Gastrocnemius medialis (tissue), 4 donors: ENCODE measurements at regions not wholly inside any gene's neighbourhood (a gene's known extent, or its start where the extent isn't known, plus 50 kb on each side); places are given as distances from the start of the nearest gene placed in this dataset.

Source experiments
- ATAC-seq, 2 donors: fragments of 150-250 bp; one replicate each; pipeline ENCODE4 v1.9.1; 2016
- DNase-seq, 2 donors: peaks; one replicate each; pipeline ENCODE4 v3.0.0-alpha.2; 2019
- H3K27ac ChIP-seq, 4 donors: fragments of 200-600 bp; sonication (generic); 1 replicate in 1 of 4; 2 replicates in 3 of 4; pipeline ENCODE4 v1.5.1; 2016 to 2018; ENCODE audit warnings: mild to moderate bottlenecking in 2 of 4, moderate library complexity in 1 of 4
- H3K27me3 ChIP-seq, 3 donors: fragments of 200-600 bp; sonication (generic) in 2 of 3; 1 replicate in 1 of 3; 2 replicates in 2 of 3; pipeline versions ENCODE4 v1.5.1 to v1.6.0; 2016 to 2019; ENCODE audit warnings: mild to moderate bottlenecking in 1 of 3, moderate library complexity in 1 of 3
- H3K36me3 ChIP-seq, 2 donors: fragments of 200-600 bp; sonication (generic) in 1 of 2; one replicate each; pipeline ENCODE4 v1.5.1; 2017 to 2018
- H3K4me1 ChIP-seq, 2 donors: fragments of 200-600 bp; sonication (generic) in 1 of 2; one replicate each; pipeline ENCODE4 v1.5.1; 2016 to 2017; ENCODE audit warnings: mild to moderate bottlenecking in 2 of 2
- H3K4me3 ChIP-seq, 4 donors: fragments of 200-600 bp; sonication (generic) in 3 of 4; 1 replicate in 1 of 4; 2 replicates in 3 of 4; pipeline ENCODE4 v1.5.1; 2016 to 2019; ENCODE audit warnings: mild to moderate bottlenecking in 2 of 4
- H3K9me3 ChIP-seq, 3 donors: fragments of 200-600 bp; sonication (generic) in 2 of 3; 1 replicate in 1 of 3; 2 replicates in 2 of 3; pipeline ENCODE4 v1.5.1; 2016 to 2019
- CTCF ChIP-seq, 5 experiments: fragments of 450-650 bp in 3 of 5; fragments of 200-600 bp in 2 of 5; sonication (generic) in 2 of 5; IDR thresholded peaks in 4 of 5; conservative IDR thresholded peaks in 1 of 5; 1 replicate in 4 of 5; 2 replicates in 1 of 5; pipeline ENCODE4 v1.5.1; 2016 to 2019; ENCODE audit warnings: antibody characterized with exemption in 5 of 5, mild to moderate bottlenecking in 3 of 5, moderate library complexity in 3 of 5
- POLR2A ChIP-seq, 2 donors: fragments of 450-650 bp; IDR thresholded peaks; one replicate each; pipeline ENCODE4 v1.6.1; 2017; ENCODE audit warnings: antibody characterized with exemption in 2 of 2, mild to moderate bottlenecking in 2 of 2, moderate library complexity in 2 of 2
- in situ Hi-C, 4 donors: fragments of 200-750 bp; cut with MboI; loops; one replicate each; pipeline versions ENCODE4 v1.15.0 to v1.8.0; 2017; ENCODE audit warnings: low sequenced_read_pairs in 4 of 4
- intact Hi-C: fragments of 100-400 bp; cut with DNase I; formaldehyde crosslinking; loops from one replicate; pipeline ENCODE4 v1.15.1; 2023; ENCODE audit warnings: low total_unique reads

- intact Hi-C loops (no loop called here), in situ Hi-C loops (no loop called here)
- no peak overlapping the region for H3K27ac ChIP-seq
- H3K4me1 ChIP-seq: no peaks in the 10 kb centered on the region
- no peaks in the 10 kb centered on the region for H3K36me3 ChIP-seq
- no peaks in the 10 kb centered on the region for H3K27me3 ChIP-seq
- TF ChIP-seq POLR2A (IDR thresholded peaks at IDR 0.05) (no peak), CTCF (IDR thresholded peaks at IDR 0.05 in 4 of 5, conservative IDR thresholded peaks at IDR 0.05 in 1 of 5) (no peak)
- H3K9me3 ChIP-seq: no peaks in the 10 kb centered on the region
- no peak for DNase-seq
- ATAC-seq: no peak
- no peak overlapping the region for H3K4me3 ChIP-seq
Measured at GRCh38 chr15:81955382-81956062, 90.3 kb downstream of the MEX3B start.

- no peak overlapping the region for H3K4me3 ChIP-seq
- no peaks in the 10 kb centered on the region for H3K27me3 ChIP-seq
- H3K4me1 ChIP-seq: no peaks in the 10 kb centered on the region
- no peaks in the 10 kb centered on the region for H3K9me3 ChIP-seq
- in situ Hi-C loops: no loop called here
- no peaks in the 10 kb centered on the region for H3K36me3 ChIP-seq
- TF ChIP-seq CTCF (IDR thresholded peaks at IDR 0.05 in 4 of 5, conservative IDR thresholded peaks at IDR 0.05 in 1 of 5): no peak
- TF ChIP-seq POLR2A (IDR thresholded peaks at IDR 0.05): no peak
- ATAC-seq (no peak), DNase-seq (no peak)
- intact Hi-C loops: no loop called here
- H3K27ac ChIP-seq: no peak overlapping the region
Measured at GRCh38 chr15:81954158-81954783, 91.5 kb downstream of the MEX3B start.

- in situ Hi-C loops: no loop called here
- ATAC-seq: no peak
- no peaks in the 10 kb centered on the region for H3K27me3 ChIP-seq
- H3K4me3 ChIP-seq: no peak overlapping the region
- H3K4me1 ChIP-seq: no peaks in the 10 kb centered on the region
- DNase-seq: no peak
- intact Hi-C loops: no loop called here
- no peaks in the 10 kb centered on the region for H3K9me3 ChIP-seq
- no peaks in the 10 kb centered on the region for H3K36me3 ChIP-seq
- no peak overlapping the region for H3K27ac ChIP-seq
- TF ChIP-seq CTCF (IDR thresholded peaks at IDR 0.05 in 4 of 5, conservative IDR thresholded peaks at IDR 0.05 in 1 of 5) (no peak), POLR2A (IDR thresholded peaks at IDR 0.05) (no peak)
Measured at GRCh38 chr15:81950841-81951414, 94.9 kb downstream of the MEX3B start.

- Histone ChIP-seq H3K27me3 (no peaks in the 10 kb centered on the region), H3K4me1 (no peaks in the 10 kb centered on the region), H3K36me3 (no peaks in the 10 kb centered on the region), H3K9me3 (no peaks in the 10 kb centered on the region), H3K27ac (no peak overlapping the region), H3K4me3 (no peak overlapping the region)
- intact Hi-C loops (no loop called here), in situ Hi-C loops (no loop called here)
- DNase-seq: no peak
- no peak for ATAC-seq
- TF ChIP-seq POLR2A (IDR thresholded peaks at IDR 0.05) (no peak), CTCF (IDR thresholded peaks at IDR 0.05 in 4 of 5, conservative IDR thresholded peaks at IDR 0.05 in 1 of 5) (no peak)
Measured at GRCh38 chr15:81948751-81949150, 97.1 kb downstream of the MEX3B start.
